ENCODE measurements at regions not wholly inside any gene's neighbourhood (a gene's known extent, or its start where the extent isn't known, plus 50 kb on each side); places are given as distances from the start of the nearest gene placed in this dataset.

DNA sequence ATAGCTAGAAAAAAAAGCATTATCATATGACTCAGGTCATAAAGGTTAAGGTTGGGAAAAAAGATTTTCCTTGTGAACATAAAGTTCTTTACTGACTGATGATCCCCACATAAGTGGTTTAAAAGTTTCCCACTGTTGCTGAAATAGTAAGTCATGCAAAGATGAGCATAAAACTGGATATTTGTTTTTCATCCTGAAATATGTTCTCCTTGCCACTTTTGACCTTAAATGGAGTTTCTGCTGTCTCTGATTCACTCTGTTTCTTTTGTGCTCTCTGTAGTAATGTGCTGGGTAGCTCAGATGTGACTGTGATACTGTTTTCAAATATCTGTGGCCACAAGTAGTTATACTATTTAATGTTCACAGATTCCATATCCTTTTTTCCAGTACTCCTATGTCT, 162.5 kb upstream of the GAS1 start:
- Histone ChIP-seq H3K27me3 (ENCODE audit: low read length) (no peaks in the 10 kb centered on the region), H3K36me3 (ENCODE audit: low read depth, low read length) (no peaks in the 10 kb centered on the region), H3K4me3 (ENCODE audit: low read length) (no peak overlapping the region), H3K79me2 (ENCODE audit: low read length) (no peaks in the 10 kb centered on the region), H3K4me1 (ENCODE audit: insufficient read depth, low read length) (no peaks in the 10 kb centered on the region; the same call in 1 of the 2 replicates), H2AFZ (ENCODE audit: low read length) (no peak overlapping the region), H3K4me2 (ENCODE audit: low read length) (no peak overlapping the region), H3K27ac (ENCODE audit: low read length) (no peak overlapping the region), H3F3A (ENCODE audit: low read length, unreplicated experiment) (no peaks in the 10 kb centered on the region), H4K20me1 (ENCODE audit: low read length) (no peaks in the 10 kb centered on the region), H3K9ac (ENCODE audit: low read length) (no peak overlapping the region), H3K9me2 (replicated peaks; ENCODE audit: low read length) (no peaks in the 10 kb centered on the region), H3K9me3 (ENCODE audit: low read length) (no peaks in the 10 kb centered on the region)
- intact Hi-C loops (cut with micrococcal nuclease): no loop called here
- no TSS peak for BruUV-seq (replicated peaks)
- POLR2A ChIA-PET (ENCODE audit: unreplicated experiment): no interaction called here
- CTCF ChIA-PET: no interaction called here
- no peak for TF ChIP-seq EZH2phosphoT487 (IDR thresholded peaks at IDR 0.05; ENCODE audit: borderline replicate concordance, low read length)
- TF ChIP-seq EZH2 (IDR thresholded peaks at IDR 0.05; ENCODE audit: low read length, unreplicated experiment): no peak
- TF ChIP-seq, protein P1, sequence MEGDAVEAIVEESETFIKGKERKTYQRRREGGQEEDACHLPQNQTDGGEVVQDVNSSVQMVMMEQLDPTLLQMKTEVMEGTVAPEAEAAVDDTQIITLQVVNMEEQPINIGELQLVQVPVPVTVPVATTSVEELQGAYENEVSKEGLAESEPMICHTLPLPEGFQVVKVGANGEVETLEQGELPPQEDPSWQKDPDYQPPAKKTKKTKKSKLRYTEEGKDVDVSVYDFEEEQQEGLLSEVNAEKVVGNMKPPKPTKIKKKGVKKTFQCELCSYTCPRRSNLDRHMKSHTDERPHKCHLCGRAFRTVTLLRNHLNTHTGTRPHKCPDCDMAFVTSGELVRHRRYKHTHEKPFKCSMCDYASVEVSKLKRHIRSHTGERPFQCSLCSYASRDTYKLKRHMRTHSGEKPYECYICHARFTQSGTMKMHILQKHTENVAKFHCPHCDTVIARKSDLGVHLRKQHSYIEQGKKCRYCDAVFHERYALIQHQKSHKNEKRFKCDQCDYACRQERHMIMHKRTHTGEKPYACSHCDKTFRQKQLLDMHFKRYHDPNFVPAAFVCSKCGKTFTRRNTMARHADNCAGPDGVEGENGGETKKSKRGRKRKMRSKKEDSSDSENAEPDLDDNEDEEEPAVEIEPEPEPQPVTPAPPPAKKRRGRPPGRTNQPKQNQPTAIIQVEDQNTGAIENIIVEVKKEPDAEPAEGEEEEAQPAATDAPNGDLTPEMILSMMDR (conservative IDR thresholded peaks at IDR 0.05; ENCODE audit: low read depth, low read length): no peak
- ATAC-seq: no peak
- no peak for DNase-seq

DNA sequence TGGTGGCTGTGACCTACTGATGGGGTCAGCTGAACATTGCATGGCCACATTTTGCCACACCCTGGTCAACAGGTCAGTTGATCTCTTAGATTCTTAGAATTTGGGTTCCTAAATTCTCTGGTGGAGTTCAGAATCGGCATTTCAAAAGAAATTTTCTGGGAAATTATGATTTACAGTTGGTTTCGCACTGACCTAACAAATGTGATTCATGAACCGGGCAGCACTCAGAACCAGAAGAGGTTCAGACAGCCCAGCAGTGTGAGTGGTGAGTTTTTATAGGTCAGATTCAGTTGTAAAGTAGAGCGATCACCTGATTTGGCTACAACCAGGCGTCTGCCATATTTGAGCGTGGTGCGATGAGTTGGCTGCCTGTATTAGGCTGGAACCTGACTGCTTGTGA, 163.7 kb upstream of the GAS1 start:
- CTCF ChIA-PET: no interaction called here

DNA sequence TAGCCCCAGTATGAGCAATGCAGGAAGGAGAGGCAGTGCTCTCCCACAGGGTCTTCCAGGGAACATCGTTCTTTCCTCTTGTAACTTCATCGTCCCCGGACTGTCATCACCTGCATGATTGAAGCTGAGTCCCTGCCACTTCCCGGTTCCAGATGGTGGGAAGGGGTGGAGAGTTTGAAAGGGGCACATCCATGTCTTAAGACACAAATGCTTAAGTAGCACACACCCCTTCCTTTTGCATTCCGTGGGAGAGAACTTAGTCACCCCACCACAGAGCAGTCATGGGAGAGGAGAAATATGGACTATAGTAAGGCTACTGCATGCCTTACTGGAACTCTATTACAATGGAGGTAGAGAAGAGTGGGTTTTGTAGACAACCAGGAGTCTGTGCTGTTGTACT, 165.3 kb upstream of the GAS1 start:
- TF ChIP-seq, protein P1 (conservative IDR thresholded peaks at IDR 0.05; ENCODE audit: low read depth, low read length): no peak
- TF ChIP-seq EZH2phosphoT487 (IDR thresholded peaks at IDR 0.05; ENCODE audit: borderline replicate concordance, low read length): no peak
- TF ChIP-seq EZH2 (IDR thresholded peaks at IDR 0.05; ENCODE audit: low read length, unreplicated experiment): no peak
- Histone ChIP-seq H3F3A (ENCODE audit: low read length, unreplicated experiment) (no peaks in the 10 kb centered on the region), H3K4me2 (ENCODE audit: low read length) (no peak overlapping the region), H3K9me2 (replicated peaks; ENCODE audit: low read length) (no peaks in the 10 kb centered on the region), H3K27me3 (ENCODE audit: low read length) (no peaks in the 10 kb centered on the region), H2AFZ (ENCODE audit: low read length) (no peak overlapping the region), H3K36me3 (ENCODE audit: low read depth, low read length) (no peaks in the 10 kb centered on the region), H3K4me1 (ENCODE audit: insufficient read depth, low read length) (no peaks in the 10 kb centered on the region), H3K4me3 (ENCODE audit: low read length) (no peak overlapping the region), H3K9me3 (ENCODE audit: low read length) (no peaks in the 10 kb centered on the region), H4K20me1 (ENCODE audit: low read length) (no peaks in the 10 kb centered on the region), H3K27ac (ENCODE audit: low read length) (no peak overlapping the region), H3K79me2 (ENCODE audit: low read length) (no peaks in the 10 kb centered on the region), H3K9ac (ENCODE audit: low read length) (no peak overlapping the region)
- ATAC-seq (no peak), DNase-seq (no peak)
- ChIA-PET POLR2A (ENCODE audit: unreplicated experiment) (no interaction called here), CTCF (no interaction called here)
- intact Hi-C loops (cut with micrococcal nuclease): no loop called here
- BruUV-seq (replicated peaks): no TSS peak

More for the DNA sequence above, 163.7 kb upstream of the GAS1 start:
- DNase-seq (no peak), ATAC-seq (no peak)
- no peak overlapping the region for H3K27ac ChIP-seq (ENCODE audit: low read length)
- no peaks in the 10 kb centered on the region for H3K36me3 ChIP-seq (ENCODE audit: low read depth, low read length)
- H4K20me1 ChIP-seq (ENCODE audit: low read length): no peaks in the 10 kb centered on the region
- TF ChIP-seq, protein P1 (conservative IDR thresholded peaks at IDR 0.05; ENCODE audit: low read depth, low read length): no peak
- TF ChIP-seq EZH2phosphoT487 (IDR thresholded peaks at IDR 0.05; ENCODE audit: borderline replicate concordance, low read length) (no peak), EZH2 (IDR thresholded peaks at IDR 0.05; ENCODE audit: low read length, unreplicated experiment) (no peak)
- H3K9ac ChIP-seq (ENCODE audit: low read length): no peak overlapping the region
- no peaks in the 10 kb centered on the region for H3K79me2 ChIP-seq (ENCODE audit: low read length)
- POLR2A ChIA-PET (ENCODE audit: unreplicated experiment): no interaction called here
- no TSS peak for BruUV-seq (replicated peaks)
- H2AFZ ChIP-seq (ENCODE audit: low read length): no peak overlapping the region
- no peak overlapping the region for H3K4me3 ChIP-seq (ENCODE audit: low read length)
- intact Hi-C loops (cut with micrococcal nuclease): no loop called here
- H3K9me2 ChIP-seq (replicated peaks; ENCODE audit: low read length): no peaks in the 10 kb centered on the region
- H3K4me2 ChIP-seq (ENCODE audit: low read length): no peak overlapping the region
- no peaks in the 10 kb centered on the region for H3K27me3 ChIP-seq (ENCODE audit: low read length)
- H3K4me1 ChIP-seq (ENCODE audit: insufficient read depth, low read length): no peaks in the 10 kb centered on the region; the same call in 1 of the 2 replicates
- H3F3A ChIP-seq (ENCODE audit: low read length, unreplicated experiment): no peaks in the 10 kb centered on the region
- H3K9me3 ChIP-seq (ENCODE audit: low read length): no peaks in the 10 kb centered on the region

Measured in PC-3 (cell line).